ENCODE measurements at regions not wholly inside any gene's neighbourhood (a gene's known extent, or its start where the extent isn't known, plus 50 kb on each side); places are given as distances from the start of the nearest gene placed in this dataset.
"Not testable (repeated sequence)": the region's sequence is repeated elsewhere in the genome, so short reads cannot be mapped to it uniquely, and the experiment has no call there.

DNA sequence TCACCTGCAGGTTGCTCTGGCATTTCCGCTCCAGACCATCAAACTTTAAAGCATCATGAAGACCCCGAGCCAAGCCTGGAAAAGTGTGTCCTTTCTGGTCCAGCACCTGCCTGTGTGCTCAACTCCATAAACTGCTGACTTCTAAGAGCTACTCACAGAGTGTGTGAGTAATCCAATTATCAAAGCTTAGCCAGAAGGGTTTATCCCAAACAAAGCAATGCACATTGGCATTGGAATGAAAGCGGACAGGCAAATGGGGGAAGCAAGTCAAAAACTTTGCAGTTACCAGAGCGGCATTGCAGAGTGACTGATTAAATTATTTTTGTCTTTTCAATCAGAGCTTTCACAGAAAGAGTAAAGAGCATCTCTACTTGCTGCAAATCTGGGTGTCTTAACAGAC lies 1262.4 kb upstream of the SEL1L start:
- Histone ChIP-seq H3K27me3 (no peaks in the 10 kb centered on the region), H3K27ac (no peak overlapping the region), H3K9me3 (no peaks in the 10 kb centered on the region), H3K4me3 (no peak overlapping the region), H3K36me3 (no peaks in the 10 kb centered on the region), H3K4me1 (no peaks in the 10 kb centered on the region)
- no peak for TF ChIP-seq POLR2A (IDR thresholded peaks at IDR 0.05)
- TF ChIP-seq POLR2AphosphoS5 (IDR thresholded peaks at IDR 0.05; ENCODE audit: insufficient read depth in 1 of 2, low read depth in 1 of 2): no peak
- TF ChIP-seq, protein P1, sequence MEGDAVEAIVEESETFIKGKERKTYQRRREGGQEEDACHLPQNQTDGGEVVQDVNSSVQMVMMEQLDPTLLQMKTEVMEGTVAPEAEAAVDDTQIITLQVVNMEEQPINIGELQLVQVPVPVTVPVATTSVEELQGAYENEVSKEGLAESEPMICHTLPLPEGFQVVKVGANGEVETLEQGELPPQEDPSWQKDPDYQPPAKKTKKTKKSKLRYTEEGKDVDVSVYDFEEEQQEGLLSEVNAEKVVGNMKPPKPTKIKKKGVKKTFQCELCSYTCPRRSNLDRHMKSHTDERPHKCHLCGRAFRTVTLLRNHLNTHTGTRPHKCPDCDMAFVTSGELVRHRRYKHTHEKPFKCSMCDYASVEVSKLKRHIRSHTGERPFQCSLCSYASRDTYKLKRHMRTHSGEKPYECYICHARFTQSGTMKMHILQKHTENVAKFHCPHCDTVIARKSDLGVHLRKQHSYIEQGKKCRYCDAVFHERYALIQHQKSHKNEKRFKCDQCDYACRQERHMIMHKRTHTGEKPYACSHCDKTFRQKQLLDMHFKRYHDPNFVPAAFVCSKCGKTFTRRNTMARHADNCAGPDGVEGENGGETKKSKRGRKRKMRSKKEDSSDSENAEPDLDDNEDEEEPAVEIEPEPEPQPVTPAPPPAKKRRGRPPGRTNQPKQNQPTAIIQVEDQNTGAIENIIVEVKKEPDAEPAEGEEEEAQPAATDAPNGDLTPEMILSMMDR (IDR thresholded peaks at IDR 0.05): no peak
- DNase-seq (ENCODE audit: extremely low spot score in 2 of 2): no peak
- intact Hi-C loops (cut with DNase I): no loop called here

DNA sequence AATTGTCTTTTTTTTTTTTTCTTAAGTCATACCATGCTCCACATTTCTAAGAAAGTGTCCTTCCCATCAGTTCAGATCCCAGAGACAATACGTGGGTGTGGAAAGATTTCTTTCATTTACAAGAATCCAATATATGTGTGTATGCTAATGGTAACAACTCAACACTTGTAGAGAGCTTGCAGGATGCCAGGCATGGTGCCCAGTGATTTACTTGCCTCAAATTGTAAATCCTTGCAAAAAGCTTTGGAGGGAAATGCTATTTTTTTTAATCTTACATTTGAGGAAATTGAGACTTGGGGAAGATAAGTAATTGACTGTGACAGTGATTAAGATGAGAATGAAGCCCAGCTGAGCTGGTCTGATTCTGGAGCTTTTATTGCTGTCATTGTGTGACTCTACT lies 1264.6 kb upstream of the SEL1L start:
- H3K27ac ChIP-seq: no peak overlapping the region
- no peaks in the 10 kb centered on the region for H3K36me3 ChIP-seq
- no peak for DNase-seq (ENCODE audit: extremely low spot score in 2 of 2)

DNA sequence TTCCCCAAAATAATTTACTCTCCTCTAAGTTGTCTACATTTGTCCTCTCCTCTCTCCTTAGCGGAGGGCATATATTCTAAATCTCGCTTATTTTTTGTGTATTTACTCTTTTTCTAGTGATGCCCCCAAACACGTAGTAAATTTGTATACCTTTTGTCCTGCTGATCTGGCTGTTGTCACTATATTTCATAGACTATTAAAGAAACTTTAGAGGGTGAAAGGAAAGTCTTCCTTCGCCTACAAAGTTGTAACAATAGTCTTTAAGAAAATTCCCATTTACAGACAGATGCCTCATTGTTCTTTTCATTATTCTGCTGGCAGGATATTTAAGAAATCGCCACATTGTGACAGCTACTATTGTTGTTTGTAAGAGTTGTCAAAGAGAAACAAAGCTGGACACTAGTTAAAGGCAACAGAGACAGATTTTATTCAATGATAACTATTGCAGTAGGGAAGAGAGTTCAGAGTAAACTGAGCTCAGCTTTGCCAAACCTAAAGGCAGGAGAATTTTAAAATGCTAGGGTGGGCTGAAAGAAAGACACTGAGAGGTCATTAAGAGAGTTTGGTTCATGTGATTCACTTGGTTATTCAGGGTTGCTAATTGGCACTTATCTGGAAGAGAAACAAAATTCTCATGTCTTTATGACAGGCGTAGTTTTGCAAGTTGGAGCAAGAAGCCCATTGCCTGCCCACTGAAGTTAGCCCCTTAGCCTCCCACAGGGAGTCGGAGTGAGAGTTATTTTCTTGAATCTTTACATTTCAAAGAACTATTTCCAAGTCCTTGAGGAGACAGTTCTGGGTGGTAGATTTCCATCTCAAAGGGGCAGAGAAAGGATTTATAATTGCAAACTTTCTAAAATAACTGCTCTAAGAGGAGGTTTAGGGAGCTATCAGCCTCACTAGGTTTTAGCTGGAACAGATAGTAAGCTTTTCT lies 1272.5 kb upstream of the SEL1L start:
- intact Hi-C loops (cut with DNase I): no loop called here
- Histone ChIP-seq H3K36me3 (no peaks in the 10 kb centered on the region), H3K4me3 (no peak overlapping the region), H3K9me3 (no peaks in the 10 kb centered on the region), H3K4me1 (no peaks in the 10 kb centered on the region), H3K27ac (no peak overlapping the region), H3K27me3 (no peaks in the 10 kb centered on the region)
- TF ChIP-seq, protein P1 (IDR thresholded peaks at IDR 0.05): no peak
- TF ChIP-seq POLR2A (IDR thresholded peaks at IDR 0.05) (no peak), POLR2AphosphoS5 (IDR thresholded peaks at IDR 0.05; ENCODE audit: insufficient read depth in 1 of 2, low read depth in 1 of 2) (no peak)
- no peak for DNase-seq (ENCODE audit: extremely low spot score in 2 of 2)

More for the DNA sequence above, 1264.6 kb upstream of the SEL1L start:
- Histone ChIP-seq H3K4me3 (no peak overlapping the region), H3K4me1 (no peaks in the 10 kb centered on the region), H3K9me3 (no peaks in the 10 kb centered on the region), H3K27me3 (no peaks in the 10 kb centered on the region)
- no peak for TF ChIP-seq POLR2A (IDR thresholded peaks at IDR 0.05)
- no peak for TF ChIP-seq POLR2AphosphoS5 (IDR thresholded peaks at IDR 0.05; ENCODE audit: insufficient read depth in 1 of 2, low read depth in 1 of 2)
- TF ChIP-seq, protein P1 (IDR thresholded peaks at IDR 0.05): no peak
- intact Hi-C loops (cut with DNase I): no loop called here

DNA sequence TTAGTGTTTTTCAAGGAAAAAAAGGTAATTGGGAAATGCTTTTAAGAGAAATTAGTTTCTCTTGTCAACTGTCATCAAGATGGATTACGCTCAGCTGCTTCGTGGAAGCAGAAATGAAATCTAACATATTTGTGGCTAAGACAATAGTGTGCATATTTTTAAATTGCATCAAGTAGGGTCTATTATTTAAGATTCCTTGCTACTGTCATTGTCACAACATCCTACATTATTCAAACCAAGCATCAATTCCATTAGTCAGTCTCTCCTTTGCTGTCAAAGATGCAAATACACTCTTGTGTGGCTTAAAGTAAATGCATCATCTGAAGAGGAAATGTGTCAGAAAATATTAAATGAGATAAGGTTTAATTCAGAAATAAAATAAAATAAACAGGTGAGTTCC lies 1277.6 kb upstream of the SEL1L start:
- Histone ChIP-seq H3K9me3 (no peaks in the 10 kb centered on the region), H3K4me1 (no peaks in the 10 kb centered on the region), H3K27me3 (no peaks in the 10 kb centered on the region), H3K27ac (no peak overlapping the region), H3K36me3 (no peaks in the 10 kb centered on the region), H3K4me3 (no peak overlapping the region)
- TF ChIP-seq POLR2AphosphoS5 (IDR thresholded peaks at IDR 0.05; ENCODE audit: insufficient read depth in 1 of 2, low read depth in 1 of 2): no peak
- no peak for TF ChIP-seq POLR2A (IDR thresholded peaks at IDR 0.05)
- TF ChIP-seq, protein P1 (IDR thresholded peaks at IDR 0.05): no peak
- intact Hi-C loops (cut with DNase I): no loop called here
- no peak for DNase-seq (ENCODE audit: extremely low spot score in 2 of 2)

DNA sequence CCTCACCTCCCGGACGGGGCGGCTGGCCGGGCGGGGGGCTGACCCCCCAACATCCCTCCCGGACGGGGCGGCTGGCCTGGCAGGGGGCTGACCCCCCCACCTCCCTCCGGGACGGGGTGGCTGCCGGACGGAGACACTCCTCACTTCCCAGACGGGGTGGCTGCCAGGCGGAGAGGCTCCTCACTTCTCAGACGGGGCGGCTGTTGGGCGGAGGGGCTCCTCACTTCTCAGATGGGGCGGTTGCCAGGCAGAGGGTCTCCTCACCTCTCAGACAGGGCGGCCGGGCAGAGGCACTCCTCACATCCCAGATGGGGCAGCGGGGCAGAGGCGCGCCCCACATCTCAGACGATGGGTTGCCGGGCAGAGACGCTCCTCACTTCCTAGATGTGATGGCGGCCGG lies 1280.7 kb upstream of the SEL1L start:
- H3K36me3 ChIP-seq; H3K4me3 ChIP-seq; H3K9me3 ChIP-seq; H3K4me1 ChIP-seq; intact Hi-C loops (cut with DNase I); H3K27me3 ChIP-seq; DNase-seq (ENCODE audit: extremely low spot score in 2 of 2); H3K27ac ChIP-seq: not testable (repeated sequence)

Data from vagina (tissue), 2 donors.